DND-41 (cell line): ENCODE measurements at regions not wholly inside any gene's neighbourhood (a gene's known extent, or its start where the extent isn't known, plus 50 kb on each side); places are given as distances from the start of the nearest gene placed in this dataset.

Source experiments
- ATAC-seq: fragments of 200-7000 bp; cut with Tn5 transposase; 3 replicates; pipeline ENCODE4 v1.9.1; 2021; ENCODE audit warnings: low read depth; ENCODE audit not compliant: insufficient read depth
- DNase-seq: peaks from one replicate; pipeline ENCODE4 v3.0.0-alpha.2; 2020
- H2AFZ ChIP-seq: 2 replicates; pipeline ENCODE4 v1.6.0; 2012; ENCODE audit warnings: low read depth, low read length
- H3K27ac ChIP-seq: 2 replicates; pipeline ENCODE4 v1.5.1; 2012; ENCODE audit warnings: low read length, inconsistent platforms
- H3K27me3 ChIP-seq: fragments of 200-600 bp; sonication (generic); 2 replicates; pipeline ENCODE4 v1.6.0; 2012; ENCODE audit warnings: low read length, mild to moderate bottlenecking, inconsistent platforms; ENCODE audit not compliant: insufficient read depth, poor library complexity
- H3K36me3 ChIP-seq: 2 replicates; pipeline ENCODE4 v1.5.1; 2012; ENCODE audit warnings: low read length, inconsistent platforms; ENCODE audit not compliant: insufficient read depth
- H3K4me1 ChIP-seq: 2 replicates; pipeline ENCODE4 v1.5.1; 2012; ENCODE audit warnings: mild to moderate bottlenecking, low read length; ENCODE audit not compliant: insufficient read depth
- H3K4me2 ChIP-seq: 2 replicates; pipeline ENCODE4 v1.6.0; 2012; ENCODE audit warnings: mild to moderate bottlenecking, moderate library complexity, low read length, inconsistent platforms; ENCODE audit not compliant: insufficient read depth
- H3K4me3 ChIP-seq, 2 experiments: fragments of 200-600 bp in 1 of 2; shearing (Covaris generic) in 1 of 2; 2 replicates each; pipeline ENCODE4 v1.5.1; 2012 to 2016; ENCODE audit warnings: inconsistent platforms in 2 of 2, low read length in 2 of 2, mild to moderate bottlenecking in 2 of 2, low read depth in 1 of 2, moderate library complexity in 1 of 2
- H3K79me2 ChIP-seq: 2 replicates; pipeline ENCODE4 v1.6.0; 2012; ENCODE audit warnings: low read length, inconsistent platforms; ENCODE audit not compliant: insufficient read depth
- H3K9ac ChIP-seq: 2 replicates; pipeline ENCODE4 v1.6.0; 2012; ENCODE audit warnings: low read depth, mild to moderate bottlenecking, inconsistent platforms, low read length, moderate library complexity
- H3K9me3 ChIP-seq: 2 replicates; pipeline ENCODE4 v1.5.1; 2012; ENCODE audit warnings: low read length, moderate library complexity, mild to moderate bottlenecking, inconsistent platforms; ENCODE audit not compliant: insufficient read depth, severe bottlenecking
- H4K20me1 ChIP-seq: 2 replicates; pipeline ENCODE4 v1.6.0; 2012; ENCODE audit warnings: low read length; ENCODE audit not compliant: insufficient read depth
- EZH2 ChIP-seq: IDR thresholded peaks from 3 replicates; pipeline ENCODE4 v1.6.1; 2012; ENCODE audit warnings: borderline replicate concordance, low read depth, mild to moderate bottlenecking, moderate library complexity, low read length, inconsistent platforms; ENCODE audit not compliant: severe bottlenecking
- TF ChIP-seq, protein P1 (sequence below): IDR thresholded peaks from 2 replicates; pipeline ENCODE4 v1.5.1; 2012; ENCODE audit warnings: borderline replicate concordance, low read length, moderate library complexity, mild to moderate bottlenecking; ENCODE audit not compliant: poor library complexity, severe bottlenecking; ENCODE audit errors: extremely low read depth

DNA sequence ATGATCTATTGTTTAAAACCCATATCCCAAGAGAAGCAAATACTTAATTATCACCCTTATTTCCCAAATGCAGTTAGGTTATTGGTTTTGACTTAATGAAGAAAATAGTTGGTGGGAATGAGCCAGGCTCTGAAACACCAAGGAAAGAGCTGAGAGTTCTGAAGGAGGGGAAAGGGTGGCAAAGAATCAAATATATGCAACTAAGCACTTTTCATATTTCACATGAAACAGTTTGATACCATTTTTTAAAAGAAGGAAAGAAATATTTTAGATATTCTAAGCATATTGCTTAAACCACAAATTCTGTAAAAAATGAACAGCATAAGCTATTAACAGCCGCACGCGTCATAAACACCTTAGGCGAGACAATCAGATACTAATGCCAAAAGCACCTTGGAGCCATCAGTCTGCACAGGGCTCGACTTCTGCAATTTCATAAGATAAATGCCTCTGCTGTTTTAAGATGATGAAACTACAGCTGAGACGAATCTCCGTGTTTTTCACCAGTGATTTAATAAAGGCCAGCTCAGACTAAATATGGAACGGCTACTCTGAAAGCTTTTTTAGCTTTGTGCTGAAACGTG, 371.7 kb downstream of the EN1 start:
- Histone ChIP-seq H3K36me3 (no peaks in the 10 kb centered on the region), H3K79me2 (no peaks in the 10 kb centered on the region), H3K4me2 (no peak overlapping the region), H2AFZ (no peak overlapping the region), H4K20me1 (no peaks in the 10 kb centered on the region), H3K27ac (no peak overlapping the region), H3K4me1 (no peaks in the 10 kb centered on the region), H3K9ac (no peak overlapping the region), H3K9me3 (no peaks in the 10 kb centered on the region), H3K27me3 (no peaks in the 10 kb centered on the region), H3K4me3 (no peak overlapping the region)
- ATAC-seq (no peak), DNase-seq (no peak)
- TF ChIP-seq EZH2 = no peak
- TF ChIP-seq, protein P1, sequence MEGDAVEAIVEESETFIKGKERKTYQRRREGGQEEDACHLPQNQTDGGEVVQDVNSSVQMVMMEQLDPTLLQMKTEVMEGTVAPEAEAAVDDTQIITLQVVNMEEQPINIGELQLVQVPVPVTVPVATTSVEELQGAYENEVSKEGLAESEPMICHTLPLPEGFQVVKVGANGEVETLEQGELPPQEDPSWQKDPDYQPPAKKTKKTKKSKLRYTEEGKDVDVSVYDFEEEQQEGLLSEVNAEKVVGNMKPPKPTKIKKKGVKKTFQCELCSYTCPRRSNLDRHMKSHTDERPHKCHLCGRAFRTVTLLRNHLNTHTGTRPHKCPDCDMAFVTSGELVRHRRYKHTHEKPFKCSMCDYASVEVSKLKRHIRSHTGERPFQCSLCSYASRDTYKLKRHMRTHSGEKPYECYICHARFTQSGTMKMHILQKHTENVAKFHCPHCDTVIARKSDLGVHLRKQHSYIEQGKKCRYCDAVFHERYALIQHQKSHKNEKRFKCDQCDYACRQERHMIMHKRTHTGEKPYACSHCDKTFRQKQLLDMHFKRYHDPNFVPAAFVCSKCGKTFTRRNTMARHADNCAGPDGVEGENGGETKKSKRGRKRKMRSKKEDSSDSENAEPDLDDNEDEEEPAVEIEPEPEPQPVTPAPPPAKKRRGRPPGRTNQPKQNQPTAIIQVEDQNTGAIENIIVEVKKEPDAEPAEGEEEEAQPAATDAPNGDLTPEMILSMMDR = no peak

DNA sequence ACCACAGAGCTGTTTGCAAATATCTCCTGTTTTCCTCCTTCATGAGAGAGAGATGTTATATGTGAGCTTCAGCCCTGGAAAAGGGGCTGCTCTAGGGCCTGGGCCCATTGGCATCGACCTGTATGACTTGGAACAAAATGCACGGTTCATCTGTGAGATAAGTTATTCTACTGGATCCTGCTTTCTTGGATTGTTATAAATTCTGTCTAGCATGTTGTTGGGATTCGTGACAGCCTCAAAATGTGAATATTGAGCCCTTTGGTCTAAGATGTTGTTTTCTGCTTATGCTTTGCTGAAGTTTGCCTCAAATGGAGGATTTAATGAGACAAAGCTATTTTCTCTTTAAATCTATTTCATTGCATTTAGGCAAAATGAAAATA, 372.9 kb downstream of the EN1 start:
- H3K27ac ChIP-seq = no peak overlapping the region
- no peaks in the 10 kb centered on the region for H3K4me1 ChIP-seq
- H2AFZ ChIP-seq = no peak overlapping the region; the same call in 1 of the 2 replicates
- no peaks in the 10 kb centered on the region for H3K79me2 ChIP-seq
- no peak for ATAC-seq
- H4K20me1 ChIP-seq = no peaks in the 10 kb centered on the region
- TF ChIP-seq EZH2 = no peak
- TF ChIP-seq, protein P1 = no peak
- no peak for DNase-seq
- H3K9ac ChIP-seq = no peak overlapping the region
- H3K4me3 ChIP-seq = no peak overlapping the region
- no peak overlapping the region for H3K4me2 ChIP-seq
- no peaks in the 10 kb centered on the region for H3K9me3 ChIP-seq
- H3K27me3 ChIP-seq = no peaks in the 10 kb centered on the region
- no peaks in the 10 kb centered on the region for H3K36me3 ChIP-seq

DNA sequence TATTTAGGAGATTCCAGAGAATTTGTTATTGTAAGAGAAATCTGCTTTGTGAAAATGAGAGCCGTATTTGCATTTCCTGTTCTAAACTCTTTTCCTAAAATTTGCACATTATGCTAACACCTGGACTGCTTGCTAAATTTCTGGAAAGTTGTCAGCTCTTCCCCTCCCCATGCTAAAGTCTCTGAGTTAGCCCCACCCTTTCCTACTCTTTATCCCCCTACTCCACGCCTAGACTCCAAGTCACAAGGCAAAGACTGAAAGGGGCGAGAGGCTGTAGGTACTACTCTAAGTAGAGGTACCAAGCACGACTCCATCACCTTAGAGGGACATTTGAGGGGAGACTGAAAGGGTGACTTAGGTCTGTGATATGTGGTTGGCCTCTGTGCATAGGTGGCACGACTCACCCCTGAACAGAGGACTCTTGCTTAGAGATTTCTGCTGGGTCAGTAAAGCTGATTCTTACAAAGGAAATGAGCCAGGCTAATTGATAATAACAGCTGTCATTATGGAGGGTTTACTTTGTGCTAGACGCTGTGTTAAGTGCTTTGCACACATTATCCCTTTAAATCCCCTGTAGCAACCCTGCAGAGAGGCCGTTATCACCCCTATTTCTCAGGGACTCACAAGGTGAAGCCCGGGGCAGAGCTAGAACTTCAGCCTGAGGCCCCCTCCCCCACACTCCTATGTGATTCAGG, 373.5 kb downstream of the EN1 start:
- H3K4me3 ChIP-seq = no peak overlapping the region
- H3K4me1 ChIP-seq = no peaks in the 10 kb centered on the region
- DNase-seq (no peak), ATAC-seq (no peak)
- no peak overlapping the region; the same call in 1 of the 2 replicates for H2AFZ ChIP-seq
- H3K4me2 ChIP-seq = no peak overlapping the region
- no peaks in the 10 kb centered on the region for H3K36me3 ChIP-seq
- H3K79me2 ChIP-seq = no peaks in the 10 kb centered on the region
- TF ChIP-seq, protein P1 = no peak
- no peak for TF ChIP-seq EZH2
- no peaks in the 10 kb centered on the region for H3K9me3 ChIP-seq
- H3K27me3 ChIP-seq = no peaks in the 10 kb centered on the region
- H3K27ac ChIP-seq = no peak overlapping the region
- no peak overlapping the region for H3K9ac ChIP-seq
- no peaks in the 10 kb centered on the region for H4K20me1 ChIP-seq
